UCSD-AML1 (cell line): ENCODE measurements at regions not wholly inside any gene's neighbourhood (a gene's known extent, or its start where the extent isn't known, plus 50 kb on each side); places are given as distances from the start of the nearest gene placed in this dataset.
A peak's percentile ranks its signal among the peaks of the same experiment; 100 is the strongest.
"Not testable (repeated sequence)": the region's sequence is repeated elsewhere in the genome, so short reads cannot be mapped to it uniquely, and the experiment has no call there.

ENCODE experiments used
- DNase-seq: peaks from one replicate; lab custom pipeline; 2025; ENCODE audit not compliant: unreplicated experiment; lab: John Stamatoyannopoulos, UW

GRCh38 chr12:18840997-18841396, 103.1 kb downstream of the CAPZA3 start:
- not testable (repeated sequence) for DNase-seq

GRCh38 chr12:18849080-18849479, 111.2 kb downstream of the CAPZA3 start:
- DNase-seq = no peak

GRCh38 chr12:18849761-18850160, 111.8 kb downstream of the CAPZA3 start:
- DNase-seq = no peak

GRCh38 chr12:18850752-18851151, 112.8 kb downstream of the CAPZA3 start:
- no peak for DNase-seq

- DNase-seq = peak; percentile 12
These were observed 113.4 kb downstream of the CAPZA3 start for GRCh38 chr12:18851271-18851670.

GRCh38 chr12:18853570-18854366, 115.8 kb downstream of the CAPZA3 start:
- DNase-seq = no peak

GRCh38 chr12:18857656-18858055, 119.7 kb downstream of the CAPZA3 start:
- DNase-seq = no peak

- DNase-seq = no peak
These were observed 121.5 kb downstream of the CAPZA3 start for GRCh38 chr12:18859400-18859799.

GRCh38 chr12:18861287-18861858, 123.5 kb downstream of the CAPZA3 start:
- DNase-seq = no peak

GRCh38 chr12:18863769-18864500, 126.0 kb downstream of the CAPZA3 start:
- no peak for DNase-seq

GRCh38 chr12:18864900-18865561, 127.1 kb downstream of the CAPZA3 start:
- no peak for DNase-seq

- no peak for DNase-seq
These were observed 130.8 kb downstream of the CAPZA3 start for GRCh38 chr12:18868717-18869116.

GRCh38 chr12:18872770-18873169, 134.9 kb downstream of the CAPZA3 start:
- no peak for DNase-seq

- no peak for DNase-seq
These were observed 140.8 kb downstream of the CAPZA3 start for GRCh38 chr12:18878676-18879180.

- no peak for DNase-seq
These were observed 144.8 kb downstream of the CAPZA3 start for GRCh38 chr12:18882690-18883089.

- DNase-seq = peak; percentile 76
These were observed 149.0 kb downstream of the CAPZA3 start for GRCh38 chr12:18886962-18887361.

GRCh38 chr12:18887368-18887767, 149.4 kb downstream of the CAPZA3 start:
- no peak for DNase-seq

- no peak for DNase-seq
These were observed 150.1 kb downstream of the CAPZA3 start for GRCh38 chr12:18888047-18888446.

- DNase-seq = not testable (repeated sequence)
These were observed 152.7 kb downstream of the CAPZA3 start for GRCh38 chr12:18890621-18891020.

GRCh38 chr12:18895540-18895939, 157.6 kb downstream of the CAPZA3 start:
- no peak for DNase-seq

GRCh38 chr12:18895946-18896345, 158.0 kb downstream of the CAPZA3 start:
- DNase-seq = no peak
